PC-3 (cell line): ENCODE measurements at regions not wholly inside any gene's neighbourhood (a gene's known extent, or its start where the extent isn't known, plus 50 kb on each side); places are given as distances from the start of the nearest gene placed in this dataset.
A peak's percentile ranks its signal among the peaks of the same experiment; 100 is the strongest.

Source experiments
- ATAC-seq: fragments of 200-7000 bp; cut with Tn5 transposase; 2 replicates; pipeline ENCODE4 v1.9.1; 2020; ENCODE audit warnings: mild to moderate bottlenecking, moderate library complexity
- BruUV-seq: library from RNA; stranded (reverse); fragments of 400-500 nt; replicated peaks from 2 replicates; lab custom pipeline; 2021; lab: Mats Ljungman, UMichigan
- CTCF ChIA-PET: fragments of 300-600 bp; sonication (Branson Sonifier 250); formaldehyde crosslinking; loops from one replicate; lab custom pipeline; 2022; ENCODE audit warnings: antibody characterized with exemption; lab: Charles Lee
- POLR2A ChIA-PET: fragments of 300-600 bp; sonication (Branson Sonifier 250); formaldehyde crosslinking; loops from one replicate; lab custom pipeline; 2022; ENCODE audit warnings: antibody characterized with exemption; ENCODE audit not compliant: unreplicated experiment; lab: Charles Lee
- DNase-seq: peaks from one replicate; pipeline ENCODE4 v3.0.0-alpha.2; 2015
- H2AFZ ChIP-seq: fragments of 300-600 bp; sonication (generic); 2 replicates; pipeline ENCODE4 v1.6.0; 2016; ENCODE audit warnings: antibody characterized with exemption, low read length
- H3F3A ChIP-seq: fragments of 300-600 bp; sonication (generic); one replicate; pipeline ENCODE4 v1.6.0; 2017; ENCODE audit warnings: antibody characterized with exemption, low read length, control low read depth, mild to moderate bottlenecking; ENCODE audit not compliant: unreplicated experiment
- H3K27ac ChIP-seq: fragments of 300-600 bp; sonication (generic); 2 replicates; pipeline ENCODE4 v1.5.1; 2016; ENCODE audit warnings: mild to moderate bottlenecking, low read length
- H3K27me3 ChIP-seq: fragments of 300-600 bp; sonication (generic); 2 replicates; pipeline ENCODE4 v1.6.1; 2016; ENCODE audit warnings: low read length, mixed read lengths
- H3K36me3 ChIP-seq: fragments of 300-600 bp; sonication (generic); 2 replicates; pipeline ENCODE4 v1.6.1; 2016; ENCODE audit warnings: low read depth, mixed run types, low read length, mixed read lengths
- H3K4me1 ChIP-seq: fragments of 300-600 bp; sonication (generic); 2 replicates; pipeline ENCODE4 v1.5.1; 2016; ENCODE audit warnings: low read length; ENCODE audit not compliant: insufficient read depth
- H3K4me2 ChIP-seq: fragments of 300-600 bp; sonication (generic); 2 replicates; pipeline ENCODE4 v1.6.0; 2016; ENCODE audit warnings: low read length
- H3K4me3 ChIP-seq: fragments of 300-600 bp; sonication (generic); 2 replicates; pipeline ENCODE4 v1.5.1; 2016; ENCODE audit warnings: mild to moderate bottlenecking, low read length, mixed read lengths
- H3K79me2 ChIP-seq: fragments of 300-600 bp; sonication (generic); 2 replicates; pipeline ENCODE4 v1.6.1; 2017; ENCODE audit warnings: low read length, mixed read lengths
- H3K9ac ChIP-seq: fragments of 300-600 bp; sonication (generic); 2 replicates; pipeline ENCODE4 v1.6.0; 2016; ENCODE audit warnings: mild to moderate bottlenecking, low read length
- H3K9me2 ChIP-seq: fragments of 300-600 bp; sonication (generic); replicated peaks from 2 replicates; pipeline ENCODE4 v1.6.1; 2016; ENCODE audit warnings: mixed run types, low read length, mixed read lengths
- H3K9me3 ChIP-seq: fragments of 300-600 bp; sonication (generic); 2 replicates; pipeline ENCODE4 v1.6.1; 2016; ENCODE audit warnings: low read length, mixed read lengths
- H4K20me1 ChIP-seq: fragments of 300-600 bp; sonication (generic); 2 replicates; pipeline ENCODE4 v1.6.1; 2016; ENCODE audit warnings: low read length, mixed read lengths
- EZH2 ChIP-seq: fragments of 300-600 bp; sonication (generic); IDR thresholded peaks from one replicate; pipeline ENCODE4 v1.6.1; 2017; ENCODE audit warnings: antibody characterized with exemption, mild to moderate bottlenecking, low read length; ENCODE audit not compliant: unreplicated experiment
- EZH2phosphoT487 ChIP-seq: fragments of 300-600 bp; sonication (generic); IDR thresholded peaks from 2 replicates; pipeline ENCODE4 v1.6.1; 2018; ENCODE audit warnings: mild to moderate bottlenecking, antibody characterized with exemption, low read length, borderline replicate concordance
- intact Hi-C: fragments of 100-400 bp; cut with micrococcal nuclease; formaldehyde crosslinking; loops from 2 replicates; pipeline ENCODE4 v1.9.0; 2023
- TF ChIP-seq, protein P1 (sequence below): fragments of 300-600 bp; sonication (generic); conservative IDR thresholded peaks from 2 replicates; pipeline ENCODE4 v1.5.1; 2017; ENCODE audit warnings: antibody characterized with exemption, low read depth, mild to moderate bottlenecking, low read length

DNA sequence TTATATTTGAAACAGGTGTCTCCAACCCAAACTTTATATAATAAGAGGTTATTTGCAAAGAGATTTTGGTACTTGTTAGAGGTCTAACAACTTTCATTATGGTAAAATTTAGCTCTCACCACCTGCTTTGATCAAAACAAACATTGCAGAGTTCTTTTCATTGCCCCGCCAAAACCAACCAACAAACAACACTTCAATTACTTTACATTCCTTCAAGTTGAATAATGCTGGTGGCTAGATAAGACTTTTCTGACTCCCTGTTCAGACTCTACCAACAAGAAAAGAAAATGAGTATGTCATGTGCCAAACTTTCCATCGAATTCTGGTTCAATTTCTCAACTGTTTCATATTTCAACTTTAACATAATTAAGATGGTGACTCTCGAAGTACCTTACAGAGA, 311.1 kb downstream of the ADGRG6 start:
- H3K9me3 ChIP-seq = no peaks in the 10 kb centered on the region
- H3K9ac ChIP-seq = no peak overlapping the region
- TF ChIP-seq, protein P1, sequence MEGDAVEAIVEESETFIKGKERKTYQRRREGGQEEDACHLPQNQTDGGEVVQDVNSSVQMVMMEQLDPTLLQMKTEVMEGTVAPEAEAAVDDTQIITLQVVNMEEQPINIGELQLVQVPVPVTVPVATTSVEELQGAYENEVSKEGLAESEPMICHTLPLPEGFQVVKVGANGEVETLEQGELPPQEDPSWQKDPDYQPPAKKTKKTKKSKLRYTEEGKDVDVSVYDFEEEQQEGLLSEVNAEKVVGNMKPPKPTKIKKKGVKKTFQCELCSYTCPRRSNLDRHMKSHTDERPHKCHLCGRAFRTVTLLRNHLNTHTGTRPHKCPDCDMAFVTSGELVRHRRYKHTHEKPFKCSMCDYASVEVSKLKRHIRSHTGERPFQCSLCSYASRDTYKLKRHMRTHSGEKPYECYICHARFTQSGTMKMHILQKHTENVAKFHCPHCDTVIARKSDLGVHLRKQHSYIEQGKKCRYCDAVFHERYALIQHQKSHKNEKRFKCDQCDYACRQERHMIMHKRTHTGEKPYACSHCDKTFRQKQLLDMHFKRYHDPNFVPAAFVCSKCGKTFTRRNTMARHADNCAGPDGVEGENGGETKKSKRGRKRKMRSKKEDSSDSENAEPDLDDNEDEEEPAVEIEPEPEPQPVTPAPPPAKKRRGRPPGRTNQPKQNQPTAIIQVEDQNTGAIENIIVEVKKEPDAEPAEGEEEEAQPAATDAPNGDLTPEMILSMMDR = no peak
- TF ChIP-seq EZH2phosphoT487 = no peak
- no peak for TF ChIP-seq EZH2
- no peaks in the 10 kb centered on the region for H4K20me1 ChIP-seq
- H3K4me3 ChIP-seq = no peak overlapping the region
- intact Hi-C loops = no loop called here
- H3K4me2 ChIP-seq = no peak overlapping the region
- no peaks in the 10 kb centered on the region for H3K36me3 ChIP-seq
- no peak overlapping the region for H2AFZ ChIP-seq
- ATAC-seq (no peak), DNase-seq (peak; percentile 3)
- no peaks in the 10 kb centered on the region; the same call in 1 of the 2 replicates for H3K4me1 ChIP-seq
- CTCF ChIA-PET = no interaction called here
- H3K27me3 ChIP-seq = no peaks in the 10 kb centered on the region
- H3K9me2 ChIP-seq = no peaks in the 10 kb centered on the region
- no TSS peak for BruUV-seq
- H3K27ac ChIP-seq = no peak overlapping the region
- no peaks in the 10 kb centered on the region for H3F3A ChIP-seq
- POLR2A ChIA-PET = no interaction called here
- no peaks in the 10 kb centered on the region for H3K79me2 ChIP-seq

GRCh38 chr6:142613981-142614380, 312.2 kb downstream of the ADGRG6 start:
- TF ChIP-seq EZH2 (no peak), EZH2phosphoT487 (no peak)
- TF ChIP-seq, protein P1 = no peak; the same call in 1 of the 2 replicates
- Histone ChIP-seq H3K9me2 (no peaks in the 10 kb centered on the region), H2AFZ (no peak overlapping the region), H3K9ac (no peak overlapping the region), H3F3A (no peaks in the 10 kb centered on the region), H3K27me3 (no peaks in the 10 kb centered on the region), H3K27ac (no peak overlapping the region), H4K20me1 (no peaks in the 10 kb centered on the region), H3K4me1 (no peaks in the 10 kb centered on the region; the same call in 1 of the 2 replicates), H3K4me2 (no peak overlapping the region), H3K4me3 (no peak overlapping the region), H3K9me3 (no peaks in the 10 kb centered on the region), H3K36me3 (no peaks in the 10 kb centered on the region), H3K79me2 (no peaks in the 10 kb centered on the region)
- intact Hi-C loops = no loop called here
- CTCF ChIA-PET = no interaction called here
- POLR2A ChIA-PET = no interaction called here
- BruUV-seq = no TSS peak
- DNase-seq (peak; percentile 35), ATAC-seq (peak; percentile 33)

DNA sequence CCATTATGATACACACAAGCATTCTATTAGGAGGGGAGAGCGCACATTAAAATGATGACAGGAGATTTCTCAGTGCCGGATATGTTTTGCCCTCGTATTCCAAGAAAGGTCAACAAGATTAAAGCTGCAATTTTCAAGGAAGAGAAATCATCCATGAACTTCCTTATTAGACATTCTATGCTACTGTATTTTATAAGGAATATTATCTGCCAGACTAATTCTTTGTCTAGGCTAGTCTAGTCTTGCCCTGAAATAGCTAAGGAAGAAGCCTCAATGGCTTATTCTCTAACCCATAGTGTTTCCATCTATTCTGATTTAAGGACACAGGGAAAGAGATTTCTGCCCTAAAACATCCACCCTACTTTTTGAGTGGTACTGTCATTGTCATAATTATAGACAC, 315.4 kb downstream of the ADGRG6 start:
- no peaks in the 10 kb centered on the region for H3K79me2 ChIP-seq
- H2AFZ ChIP-seq = no peak overlapping the region
- no peaks in the 10 kb centered on the region; the same call in 1 of the 2 replicates for H3K4me1 ChIP-seq
- no peaks in the 10 kb centered on the region for H3K36me3 ChIP-seq
- ATAC-seq (no peak), DNase-seq (no peak)
- no peaks in the 10 kb centered on the region for H3K9me3 ChIP-seq
- intact Hi-C loops = no loop called here
- TF ChIP-seq, protein P1 = no peak
- TF ChIP-seq EZH2 = no peak
- no peak for TF ChIP-seq EZH2phosphoT487
- no TSS peak for BruUV-seq
- ChIA-PET CTCF (no interaction called here), POLR2A (no interaction called here)
- H3K9me2 ChIP-seq = no peaks in the 10 kb centered on the region
- H3K4me2 ChIP-seq = no peak overlapping the region
- no peaks in the 10 kb centered on the region for H4K20me1 ChIP-seq
- H3K4me3 ChIP-seq = no peak overlapping the region
- no peak overlapping the region for H3K9ac ChIP-seq
- no peaks in the 10 kb centered on the region for H3K27me3 ChIP-seq
- no peaks in the 10 kb centered on the region for H3F3A ChIP-seq
- H3K27ac ChIP-seq = no peak overlapping the region
